Muscle layer of colon (tissue), 2 donors: ENCODE measurements at regions not wholly inside any gene's neighbourhood (a gene's known extent, or its start where the extent isn't known, plus 50 kb on each side); places are given as distances from the start of the nearest gene placed in this dataset.
"Not testable (repeated sequence)": the region's sequence is repeated elsewhere in the genome, so short reads cannot be mapped to it uniquely, and the experiment has no call there.

Experiments used
- H3K27ac ChIP-seq: one replicate; pipeline ENCODE4 v1.7.0; 2013; ENCODE audit warnings: low read depth, mild to moderate bottlenecking, low read length, moderate library complexity
- H3K27me3 ChIP-seq, 2 donors: one replicate each; pipeline ENCODE4 v1.7.0; 2013; ENCODE audit warnings: low read length in 2 of 2, mild to moderate bottlenecking in 2 of 2; ENCODE audit not compliant: insufficient read depth in 2 of 2, control insufficient read depth in 1 of 2
- H3K36me3 ChIP-seq: one replicate; pipeline ENCODE4 v1.7.0; 2013; ENCODE audit warnings: mild to moderate bottlenecking, low read length; ENCODE audit not compliant: insufficient read depth
- H3K4me1 ChIP-seq: one replicate; pipeline ENCODE4 v1.7.0; 2013; ENCODE audit warnings: mild to moderate bottlenecking, low read length; ENCODE audit not compliant: insufficient read depth
- H3K4me3 ChIP-seq, 2 donors: one replicate each; pipeline ENCODE4 v1.7.0; 2013; ENCODE audit warnings: low read length in 2 of 2, low read depth in 1 of 2, mild to moderate bottlenecking in 1 of 2, moderate library complexity in 1 of 2
- H3K9ac ChIP-seq: one replicate; pipeline ENCODE4 v1.7.0; 2013; ENCODE audit warnings: low read length
- H3K9me3 ChIP-seq: one replicate; pipeline ENCODE4 v1.7.0; 2013; ENCODE audit warnings: mild to moderate bottlenecking, low read length
- donor health status: abdominal sarcoma.
- donor health status: Adenocarcinoma of cecum.

- Histone ChIP-seq H3K4me3 (no peak overlapping the region), H3K9me3 (no peaks in the 10 kb centered on the region), H3K27me3 (no peaks in the 10 kb centered on the region), H3K9ac (no peak overlapping the region), H3K27ac (no peak overlapping the region), H3K36me3 (no peaks in the 10 kb centered on the region), H3K4me1 (no peaks in the 10 kb centered on the region)
Observed at GRCh38 chr18:40186677-40187076, 1768.4 kb upstream of the PIK3C3 start.

GRCh38 chr18:40179729-40180461 is 1775.1 kb upstream of the PIK3C3 start:
- Histone ChIP-seq H3K9ac (no peak overlapping the region), H3K4me1 (no peaks in the 10 kb centered on the region), H3K36me3 (no peaks in the 10 kb centered on the region), H3K27me3 (no peaks in the 10 kb centered on the region), H3K27ac (no peak overlapping the region), H3K9me3 (no peaks in the 10 kb centered on the region), H3K4me3 (no peak overlapping the region)

GRCh38 chr18:40168026-40168425 is 1787.0 kb upstream of the PIK3C3 start:
- no peak overlapping the region for H3K9ac ChIP-seq
- no peak overlapping the region for H3K4me3 ChIP-seq
- no peaks in the 10 kb centered on the region for H3K4me1 ChIP-seq
- no peaks in the 10 kb centered on the region for H3K9me3 ChIP-seq
- no peaks in the 10 kb centered on the region for H3K36me3 ChIP-seq
- no peak overlapping the region for H3K27ac ChIP-seq
- H3K27me3 ChIP-seq, result no peaks in the 10 kb centered on the region

- no peaks in the 10 kb centered on the region for H3K27me3 ChIP-seq
- no peak overlapping the region for H3K27ac ChIP-seq
- H3K4me1 ChIP-seq, result no peaks in the 10 kb centered on the region
- H3K9me3 ChIP-seq, result no peaks in the 10 kb centered on the region
- H3K4me3 ChIP-seq, result no peak overlapping the region
- no peak overlapping the region for H3K9ac ChIP-seq
- no peaks in the 10 kb centered on the region for H3K36me3 ChIP-seq
Observed at GRCh38 chr18:40163254-40163653, 1791.8 kb upstream of the PIK3C3 start.

- Histone ChIP-seq H3K9me3 (no peaks in the 10 kb centered on the region), H3K4me1 (no peaks in the 10 kb centered on the region), H3K4me3 (no peak overlapping the region), H3K27ac (no peak overlapping the region), H3K27me3 (no peaks in the 10 kb centered on the region), H3K9ac (no peak overlapping the region), H3K36me3 (no peaks in the 10 kb centered on the region)
Observed at GRCh38 chr18:40160361-40160760, 1794.7 kb upstream of the PIK3C3 start.

- H3K9me3 ChIP-seq, result no peaks in the 10 kb centered on the region
- no peaks in the 10 kb centered on the region for H3K4me1 ChIP-seq
- no peaks in the 10 kb centered on the region for H3K36me3 ChIP-seq
- no peaks in the 10 kb centered on the region for H3K27me3 ChIP-seq
- H3K9ac ChIP-seq, result no peak overlapping the region
- no peak overlapping the region for H3K4me3 ChIP-seq
- no peak overlapping the region for H3K27ac ChIP-seq
Observed at GRCh38 chr18:40159141-40160017, 1795.7 kb upstream of the PIK3C3 start.

GRCh38 chr18:40157120-40157519 is 1797.9 kb upstream of the PIK3C3 start:
- H3K4me1 ChIP-seq, result no peaks in the 10 kb centered on the region
- no peak overlapping the region for H3K27ac ChIP-seq
- H3K36me3 ChIP-seq, result no peaks in the 10 kb centered on the region
- H3K9ac ChIP-seq, result no peak overlapping the region
- H3K9me3 ChIP-seq, result no peaks in the 10 kb centered on the region
- no peak overlapping the region for H3K4me3 ChIP-seq
- H3K27me3 ChIP-seq, result no peaks in the 10 kb centered on the region

GRCh38 chr18:40152859-40153258 is 1802.2 kb upstream of the PIK3C3 start:
- Histone ChIP-seq H3K36me3 (no peaks in the 10 kb centered on the region), H3K9me3 (no peaks in the 10 kb centered on the region), H3K27ac (no peak overlapping the region), H3K27me3 (no peaks in the 10 kb centered on the region), H3K4me1 (no peaks in the 10 kb centered on the region), H3K9ac (no peak overlapping the region), H3K4me3 (no peak overlapping the region)

GRCh38 chr18:40148960-40149359 is 1806.1 kb upstream of the PIK3C3 start:
- Histone ChIP-seq H3K36me3 (no peaks in the 10 kb centered on the region), H3K9me3 (no peaks in the 10 kb centered on the region), H3K4me1 (no peaks in the 10 kb centered on the region), H3K27me3 (no peaks in the 10 kb centered on the region), H3K9ac (no peak overlapping the region), H3K4me3 (no peak overlapping the region), H3K27ac (no peak overlapping the region)

GRCh38 chr18:40133253-40133652 is 1821.8 kb upstream of the PIK3C3 start:
- Histone ChIP-seq H3K27ac (no peak overlapping the region), H3K36me3 (no peaks in the 10 kb centered on the region), H3K27me3 (no peaks in the 10 kb centered on the region), H3K9me3 (no peaks in the 10 kb centered on the region), H3K4me1 (no peaks in the 10 kb centered on the region), H3K9ac (no peak overlapping the region), H3K4me3 (no peak overlapping the region)

GRCh38 chr18:40132438-40132837 is 1822.6 kb upstream of the PIK3C3 start:
- not testable (repeated sequence) for H3K36me3 ChIP-seq, H3K9me3 ChIP-seq, H3K4me3 ChIP-seq, H3K27ac ChIP-seq, H3K27me3 ChIP-seq, H3K4me1 ChIP-seq, H3K9ac ChIP-seq
